Natural killer cell treated with Interleukin-12 subunit alpha and Interleukin-12 subunit beta and Interleukin-15 and Interleukin-18, amount 100 ng/mL, for 72 hours (primary cell): ENCODE measurements at regions not wholly inside any gene's neighbourhood (a gene's known extent, or its start where the extent isn't known, plus 50 kb on each side); places are given as distances from the start of the nearest gene placed in this dataset.
"Not testable (repeated sequence)": the region's sequence is repeated elsewhere in the genome, so short reads cannot be mapped to it uniquely, and the experiment has no call there.

ENCODE experiments used
- ATAC-seq, 2 donors: fragments of 150-1000 bp; cut with Tn5 transposase in 1 of 2; sonication (Bioruptor Pico), chemical (Tn5 transposase) in 1 of 2; 2 replicates each; pipeline ENCODE4 v1.10.0; 2021
- DNase-seq: peaks from one replicate; pipeline ENCODE4 v3.0.0; 2022; ENCODE audit warnings: low spot score
- H3K27ac Mint-ChIP-seq, 2 donors: 1 replicate in 1 of 2; 2 replicates in 1 of 2; pipeline ENCODE4 v1.8.0; 2022; ENCODE audit warnings: mixed read lengths in 2 of 2, mild to moderate bottlenecking in 1 of 2, moderate library complexity in 1 of 2
- H3K27me3 Mint-ChIP-seq, 2 donors: 1 replicate in 1 of 2; 2 replicates in 1 of 2; pipeline ENCODE4 v1.8.0; 2022; ENCODE audit warnings: mixed read lengths in 2 of 2
- H3K36me3 Mint-ChIP-seq: one replicate; pipeline ENCODE4 v1.8.0; 2022; ENCODE audit warnings: mixed read lengths
- H3K4me1 Mint-ChIP-seq, 2 donors: 1 replicate in 1 of 2; 2 replicates in 1 of 2; pipeline ENCODE4 v1.8.0; 2022; ENCODE audit warnings: low read depth in 2 of 2, mixed read lengths in 2 of 2, mild to moderate bottlenecking in 1 of 2
- H3K4me3 Mint-ChIP-seq: one replicate; pipeline ENCODE4 v1.8.0; 2022; ENCODE audit warnings: mixed read lengths
- H3K9me3 Mint-ChIP-seq: 2 replicates; pipeline ENCODE4 v1.8.0; 2022; ENCODE audit warnings: mixed read lengths

DNA sequence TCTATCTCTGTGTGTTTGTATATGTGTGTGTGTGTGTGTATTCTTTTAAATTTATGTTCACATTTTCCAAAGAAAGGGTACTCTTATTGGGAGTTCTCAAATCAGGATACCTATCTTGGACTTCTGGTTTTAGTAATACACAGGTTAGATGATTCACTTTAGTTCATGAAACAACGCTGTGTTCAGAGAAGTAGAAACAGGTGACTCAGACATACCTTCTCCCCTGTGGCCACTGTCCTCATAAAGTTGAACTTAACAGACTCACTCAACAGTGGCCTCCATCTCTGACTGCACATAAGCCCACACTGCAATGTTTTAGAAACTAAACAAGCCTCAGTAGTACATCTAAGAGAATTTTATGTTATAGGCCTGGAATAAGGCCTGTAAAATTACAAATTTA, 566.6 kb upstream of the VRK2 start:
- no peak overlapping the region for H3K4me3 Mint-ChIP-seq
- H3K27ac Mint-ChIP-seq: no peak overlapping the region
- no peaks in the 10 kb centered on the region for H3K27me3 Mint-ChIP-seq
- DNase-seq: no peak
- ATAC-seq: no peak
- no peaks in the 10 kb centered on the region for H3K36me3 Mint-ChIP-seq
- peaks cover 14% of the 10 kb centered on the region for H3K9me3 Mint-ChIP-seq
- H3K4me1 Mint-ChIP-seq: no peaks in the 10 kb centered on the region

DNA sequence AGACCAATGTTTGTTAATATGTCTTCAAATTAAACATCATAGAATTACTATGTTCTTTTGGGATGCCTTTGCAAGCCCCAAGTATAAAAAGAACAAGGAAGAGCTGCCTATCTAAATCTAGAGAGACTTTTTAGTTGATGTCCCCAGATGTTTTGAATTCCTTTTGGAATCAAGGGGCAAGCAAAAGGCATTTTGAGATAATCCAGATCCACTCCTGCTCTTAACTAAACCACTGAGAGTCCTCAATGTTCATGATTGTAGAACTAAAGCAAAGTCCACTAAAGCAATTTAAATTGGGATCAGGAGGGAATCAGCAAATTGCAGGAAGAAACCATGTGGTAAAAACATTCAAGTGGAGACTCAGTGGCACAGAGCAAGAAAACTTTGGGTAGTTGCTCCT, 558.5 kb upstream of the VRK2 start:
- Mint-ChIP-seq H3K4me1 (no peaks in the 10 kb centered on the region), H3K9me3 (peaks cover 16% of the 10 kb centered on the region), H3K36me3 (no peaks in the 10 kb centered on the region), H3K4me3 (no peak overlapping the region), H3K27me3 (no peaks in the 10 kb centered on the region), H3K27ac (no peak overlapping the region)
- no peak for ATAC-seq
- DNase-seq: no peak

DNA sequence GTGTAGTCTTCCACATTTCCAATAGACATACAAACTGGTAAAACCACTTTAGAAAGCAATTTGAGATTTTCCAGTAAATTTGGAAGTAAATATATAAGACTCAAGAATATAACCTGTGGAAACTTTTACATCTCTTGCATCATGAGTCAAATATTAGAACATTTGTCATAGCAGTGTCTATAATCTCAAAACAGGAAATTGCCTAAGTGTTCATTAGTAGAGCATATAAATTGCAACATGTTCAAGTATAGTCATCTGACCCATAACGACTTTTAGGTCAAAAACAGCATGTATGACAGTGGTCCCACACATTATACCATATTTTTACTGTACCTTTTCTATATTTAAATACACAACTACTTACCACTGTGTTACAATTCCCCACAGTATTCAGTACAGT, 555.9 kb upstream of the VRK2 start:
- Mint-ChIP-seq H3K27ac (no peak overlapping the region), H3K9me3 (peaks cover 11% of the 10 kb centered on the region), H3K4me3 (no peak overlapping the region), H3K36me3 (no peaks in the 10 kb centered on the region), H3K4me1 (no peaks in the 10 kb centered on the region), H3K27me3 (no peaks in the 10 kb centered on the region)
- ATAC-seq (no peak), DNase-seq (no peak)

DNA sequence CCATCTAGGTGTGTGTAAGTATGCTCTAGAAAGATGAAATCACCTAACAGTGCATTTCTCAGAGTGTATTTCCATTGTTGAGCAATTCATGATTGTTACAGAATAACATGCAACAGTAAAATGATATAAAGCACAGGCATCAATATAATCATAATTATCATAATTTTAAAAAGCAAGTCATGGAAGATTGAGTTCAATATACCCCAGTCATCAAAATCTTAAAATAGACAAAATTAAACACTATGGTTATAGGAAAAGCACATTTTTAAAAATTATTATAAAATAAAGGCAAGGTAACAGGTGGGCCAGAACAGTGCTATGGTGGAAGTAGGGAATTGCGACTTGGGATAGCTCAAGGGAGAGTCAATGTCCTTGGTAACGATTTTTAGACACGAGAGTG, 555.4 kb upstream of the VRK2 start:
- Mint-ChIP-seq H3K27me3 (no peaks in the 10 kb centered on the region), H3K4me3 (no peak overlapping the region), H3K36me3 (no peaks in the 10 kb centered on the region), H3K9me3 (peaks cover 11% of the 10 kb centered on the region), H3K27ac (no peak overlapping the region), H3K4me1 (no peaks in the 10 kb centered on the region)
- ATAC-seq (no peak), DNase-seq (no peak)

DNA sequence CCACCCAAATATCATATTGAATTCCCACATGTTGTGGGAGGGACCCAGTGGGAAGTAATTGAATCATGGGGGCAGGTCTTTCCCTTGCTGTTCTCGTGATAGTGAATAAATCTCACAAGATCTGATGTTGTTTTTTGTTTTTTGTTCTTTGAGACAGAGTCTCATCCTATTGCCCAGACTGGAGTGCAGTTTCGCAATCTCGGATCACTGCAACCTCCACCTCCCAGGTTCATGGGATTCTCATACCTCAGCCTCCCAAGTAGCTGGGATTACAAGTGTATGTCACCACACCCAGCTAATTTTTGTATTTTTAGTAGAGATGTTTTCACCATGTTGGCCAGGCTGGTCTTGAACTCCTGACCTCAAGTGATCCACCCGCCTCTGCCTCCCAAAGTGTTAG, 552.6 kb upstream of the VRK2 start:
- not testable (repeated sequence) for H3K4me1 Mint-ChIP-seq, ATAC-seq, H3K27ac Mint-ChIP-seq, H3K4me3 Mint-ChIP-seq, H3K27me3 Mint-ChIP-seq, H3K36me3 Mint-ChIP-seq, DNase-seq
- peaks cover 14% of the 10 kb centered on the region for H3K9me3 Mint-ChIP-seq

DNA sequence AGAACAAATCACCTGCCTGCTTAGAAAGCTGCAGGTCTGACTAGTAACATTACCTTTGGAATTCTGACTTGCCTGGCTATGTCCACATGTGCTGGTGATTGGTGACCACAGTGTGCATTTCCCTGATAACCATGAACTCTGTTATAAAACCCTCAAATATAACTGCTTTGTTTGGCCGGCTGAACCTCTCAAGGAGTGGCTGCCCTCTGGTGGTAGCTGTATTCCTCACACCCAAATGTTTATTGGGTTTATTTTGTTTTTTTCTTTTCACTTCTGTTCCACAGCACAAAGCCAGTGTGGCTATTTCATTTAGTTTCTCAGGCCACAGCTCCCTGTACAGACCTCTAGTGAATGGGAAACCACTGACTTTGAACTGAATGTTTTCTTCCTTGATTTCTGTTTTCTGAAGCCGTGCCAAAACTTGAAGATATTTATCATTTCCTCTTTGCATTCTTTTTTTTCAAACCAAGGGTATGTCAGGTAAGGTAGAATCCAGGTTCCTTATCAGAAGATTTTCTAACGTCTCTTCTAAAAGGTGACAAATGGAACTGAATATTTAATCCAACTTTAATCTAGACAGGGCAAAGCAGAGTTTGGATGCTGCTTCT, 549.0 kb upstream of the VRK2 start:
- Mint-ChIP-seq H3K9me3 (peaks cover 10% of the 10 kb centered on the region), H3K27ac (no peak overlapping the region), H3K4me3 (no peak overlapping the region), H3K27me3 (no peaks in the 10 kb centered on the region), H3K4me1 (no peaks in the 10 kb centered on the region), H3K36me3 (no peaks in the 10 kb centered on the region)
- DNase-seq: no peak
- no peak for ATAC-seq

DNA sequence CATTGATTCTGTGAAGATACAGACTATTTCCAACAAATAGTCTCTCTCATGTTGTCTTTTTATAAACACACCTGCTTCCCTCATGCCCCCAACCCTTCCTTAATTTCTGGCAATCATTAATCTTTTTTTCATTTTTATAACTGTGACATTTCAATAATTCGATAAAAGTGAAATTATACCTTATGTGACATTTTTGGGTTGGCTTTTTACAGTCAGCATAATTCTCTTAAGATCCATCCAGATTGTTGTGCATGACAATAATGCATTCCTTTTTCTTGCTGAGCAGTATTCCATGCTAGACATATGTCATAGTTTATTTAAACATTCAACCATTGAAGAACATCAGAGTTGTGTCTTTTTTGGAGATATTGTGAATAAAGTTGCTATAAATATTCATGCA, 541.8 kb upstream of the VRK2 start:
- Mint-ChIP-seq H3K9me3 (peaks cover 6% of the 10 kb centered on the region), H3K27me3 (no peaks in the 10 kb centered on the region), H3K4me3 (no peak overlapping the region), H3K36me3 (no peaks in the 10 kb centered on the region), H3K27ac (no peak overlapping the region), H3K4me1 (no peaks in the 10 kb centered on the region)
- no peak for ATAC-seq
- no peak for DNase-seq

DNA sequence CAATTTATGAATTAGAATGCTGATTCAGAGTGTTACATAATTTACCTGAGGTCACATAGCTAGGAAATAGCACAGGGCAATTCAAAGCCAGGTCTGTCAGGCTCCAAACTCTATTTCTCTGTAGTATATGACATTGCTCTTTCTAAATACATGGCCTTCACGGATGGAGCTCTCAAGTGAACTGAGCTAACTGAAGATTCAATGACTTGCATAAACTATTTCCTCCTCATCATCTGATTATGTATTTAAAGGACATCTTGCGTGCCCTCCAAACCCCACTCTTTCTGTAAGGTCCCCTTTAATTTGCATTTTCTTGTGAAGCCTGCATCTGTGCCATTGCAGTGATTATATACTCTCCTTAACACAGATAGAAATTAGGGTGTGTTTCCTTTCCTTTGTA, 537.4 kb upstream of the VRK2 start:
- no peaks in the 10 kb centered on the region for H3K27me3 Mint-ChIP-seq
- DNase-seq (no peak), ATAC-seq (no peak)
- H3K4me1 Mint-ChIP-seq: no peaks in the 10 kb centered on the region
- H3K9me3 Mint-ChIP-seq: peaks cover 9% of the 10 kb centered on the region
- H3K27ac Mint-ChIP-seq: no peak overlapping the region
- no peaks in the 10 kb centered on the region for H3K36me3 Mint-ChIP-seq
- no peak overlapping the region for H3K4me3 Mint-ChIP-seq

DNA sequence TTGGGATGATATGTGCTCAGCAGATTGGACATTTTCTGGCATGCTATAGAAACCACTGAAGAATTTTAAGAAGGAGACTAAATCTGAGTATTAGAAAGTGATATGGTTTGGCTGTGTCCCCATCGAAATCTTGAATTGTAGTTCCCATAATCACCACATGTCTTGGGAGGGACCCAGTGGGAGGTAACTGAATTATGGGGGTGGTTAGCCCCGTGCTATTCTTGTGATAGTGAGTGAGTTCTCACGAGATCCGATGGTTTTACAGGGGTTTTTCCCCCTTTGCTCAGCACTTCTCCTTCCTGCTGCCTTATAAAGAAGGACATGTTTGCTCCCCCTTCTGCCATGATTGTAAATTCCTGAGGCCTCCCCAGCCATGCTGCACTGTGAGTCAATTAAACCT, 535.9 kb upstream of the VRK2 start:
- no peak overlapping the region for H3K27ac Mint-ChIP-seq
- H3K36me3 Mint-ChIP-seq: no peaks in the 10 kb centered on the region
- no peak for ATAC-seq
- H3K9me3 Mint-ChIP-seq: peaks cover 9% of the 10 kb centered on the region
- H3K4me1 Mint-ChIP-seq: no peaks in the 10 kb centered on the region
- DNase-seq: no peak
- H3K4me3 Mint-ChIP-seq: no peak overlapping the region
- no peaks in the 10 kb centered on the region for H3K27me3 Mint-ChIP-seq

DNA sequence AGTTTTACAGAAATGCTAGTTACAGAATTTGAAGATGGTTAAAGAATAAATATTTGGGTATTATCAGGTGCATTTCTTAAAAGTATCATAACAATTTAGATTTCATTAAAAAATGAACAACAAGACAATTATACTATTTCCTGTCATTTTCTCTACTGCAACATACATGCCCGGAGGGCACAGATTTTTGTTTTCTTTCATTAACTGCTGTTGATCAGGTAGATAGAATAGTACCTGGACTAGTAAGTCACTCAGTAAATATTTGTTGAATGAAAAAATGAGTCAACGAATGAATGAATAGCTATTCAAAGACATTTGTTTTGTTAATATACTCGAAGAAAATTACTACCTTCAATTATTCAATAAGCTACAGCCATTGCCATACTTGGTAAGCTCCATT, 531.2 kb upstream of the VRK2 start:
- Mint-ChIP-seq H3K36me3 (no peaks in the 10 kb centered on the region), H3K27ac (no peak overlapping the region), H3K4me3 (no peak overlapping the region), H3K27me3 (no peaks in the 10 kb centered on the region), H3K9me3 (peaks cover 3% of the 10 kb centered on the region), H3K4me1 (no peaks in the 10 kb centered on the region)
- no peak for DNase-seq
- ATAC-seq: no peak

DNA sequence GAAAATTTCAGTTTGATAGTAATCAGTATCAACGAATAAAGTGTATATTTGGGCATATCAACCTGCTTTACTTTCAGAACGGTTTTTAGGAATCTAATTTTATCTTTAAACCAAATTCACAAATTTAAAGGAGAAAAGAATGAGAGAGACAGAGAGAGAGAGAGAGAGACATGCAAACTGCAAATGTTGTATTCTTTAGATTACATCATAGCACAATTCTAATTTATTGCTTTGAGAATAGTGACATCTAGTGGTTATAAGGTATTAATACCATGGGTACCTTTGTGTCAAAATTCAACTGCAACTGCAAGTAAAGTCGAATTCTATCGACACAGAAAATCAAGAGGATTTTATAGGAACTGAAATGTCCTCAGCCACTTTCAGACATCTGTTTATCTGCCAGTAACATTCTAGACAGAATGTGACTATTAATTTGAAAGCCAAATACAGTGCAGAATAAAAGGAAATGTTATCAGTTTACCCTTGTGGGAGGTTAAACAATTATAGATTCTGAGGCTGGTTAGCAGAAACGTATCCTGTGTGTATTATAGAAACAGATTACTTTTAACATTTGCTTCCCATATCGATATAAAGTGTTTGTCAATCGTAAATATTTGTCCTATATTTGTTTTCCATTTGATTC, 529.8 kb upstream of the VRK2 start:
- no peak overlapping the region for H3K27ac Mint-ChIP-seq
- H3K36me3 Mint-ChIP-seq: no peaks in the 10 kb centered on the region
- H3K4me1 Mint-ChIP-seq: no peaks in the 10 kb centered on the region
- no peaks in the 10 kb centered on the region for H3K27me3 Mint-ChIP-seq
- DNase-seq: no peak
- ATAC-seq: no peak
- H3K9me3 Mint-ChIP-seq: peaks cover 4% of the 10 kb centered on the region
- no peak overlapping the region for H3K4me3 Mint-ChIP-seq

DNA sequence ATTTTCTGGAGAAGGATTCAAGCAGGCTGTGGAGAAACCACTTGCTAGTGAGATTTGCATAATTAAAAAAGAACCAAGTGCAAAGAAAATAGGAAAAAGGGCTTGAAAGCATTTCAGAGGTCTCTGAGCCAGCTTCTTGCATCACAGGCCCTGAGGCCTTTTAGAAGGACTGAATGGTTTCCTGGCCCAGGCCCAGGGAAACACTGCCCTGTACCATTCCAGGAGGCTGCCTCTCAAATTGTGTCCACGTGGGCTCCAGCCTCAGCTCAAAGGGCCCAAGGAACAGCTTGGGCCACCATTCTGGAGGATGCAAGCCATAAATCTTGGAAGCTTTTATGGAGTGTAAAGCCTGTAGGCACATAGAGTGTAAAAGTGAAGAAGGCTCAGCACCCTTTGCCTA, 523.3 kb upstream of the VRK2 start:
- H3K4me1 Mint-ChIP-seq: no peaks in the 10 kb centered on the region
- H3K36me3 Mint-ChIP-seq: peaks cover 10% of the 10 kb centered on the region
- no peaks in the 10 kb centered on the region for H3K27me3 Mint-ChIP-seq
- H3K4me3 Mint-ChIP-seq: no peak overlapping the region
- no peak for DNase-seq
- H3K27ac Mint-ChIP-seq: no peak overlapping the region
- no peak for ATAC-seq
- peaks cover 24% of the 10 kb centered on the region for H3K9me3 Mint-ChIP-seq

DNA sequence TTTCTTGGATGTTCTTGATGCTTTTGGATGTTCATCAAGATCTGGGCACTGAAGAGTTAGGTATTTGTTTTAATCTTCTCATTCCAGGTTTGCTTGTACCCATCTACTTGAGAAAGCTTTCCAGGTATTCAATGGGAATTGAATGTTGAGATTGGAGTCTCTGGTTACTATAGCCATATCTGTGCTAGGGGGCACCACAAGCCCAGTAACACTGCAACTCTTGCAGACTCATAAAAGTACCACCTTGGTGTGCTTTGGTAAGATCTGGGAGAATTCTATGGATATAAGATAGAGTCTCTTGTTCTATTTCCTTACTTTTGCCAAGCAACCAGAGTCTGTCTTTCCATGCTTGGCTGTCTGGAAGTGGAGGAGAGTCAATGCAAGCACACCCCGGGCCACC, 518.9 kb upstream of the VRK2 start:
- Mint-ChIP-seq H3K27me3 (no peaks in the 10 kb centered on the region), H3K4me1 (no peaks in the 10 kb centered on the region), H3K4me3 (no peak overlapping the region), H3K27ac (no peak overlapping the region), H3K9me3 (peaks cover 17% of the 10 kb centered on the region), H3K36me3 (peaks cover 10% of the 10 kb centered on the region)
- no peak for ATAC-seq
- DNase-seq: no peak

DNA sequence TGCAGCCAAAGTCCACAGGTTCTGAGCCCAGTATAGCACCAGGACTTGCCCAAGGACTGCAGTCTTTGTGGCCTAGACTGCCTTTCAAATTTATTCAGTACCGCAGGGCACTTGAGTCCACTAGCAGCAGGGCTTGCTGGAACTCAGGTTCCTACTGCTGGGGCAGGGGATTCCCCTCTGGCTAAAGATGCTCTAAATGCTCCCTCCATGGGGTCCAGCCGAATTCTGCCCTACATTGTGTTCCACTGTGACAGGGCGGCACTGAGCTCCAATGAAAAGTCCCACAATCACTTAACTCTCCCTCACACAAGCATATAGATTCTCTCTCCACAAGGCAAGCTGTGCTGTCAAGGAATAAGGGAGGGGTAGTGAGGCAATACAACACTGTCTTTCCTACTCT, 518.1 kb upstream of the VRK2 start:
- Mint-ChIP-seq H3K4me1 (no peaks in the 10 kb centered on the region), H3K9me3 (peaks cover 16% of the 10 kb centered on the region), H3K27ac (no peak overlapping the region), H3K4me3 (no peak overlapping the region), H3K27me3 (no peaks in the 10 kb centered on the region), H3K36me3 (peaks cover 10% of the 10 kb centered on the region)
- ATAC-seq (no peak), DNase-seq (no peak)

DNA sequence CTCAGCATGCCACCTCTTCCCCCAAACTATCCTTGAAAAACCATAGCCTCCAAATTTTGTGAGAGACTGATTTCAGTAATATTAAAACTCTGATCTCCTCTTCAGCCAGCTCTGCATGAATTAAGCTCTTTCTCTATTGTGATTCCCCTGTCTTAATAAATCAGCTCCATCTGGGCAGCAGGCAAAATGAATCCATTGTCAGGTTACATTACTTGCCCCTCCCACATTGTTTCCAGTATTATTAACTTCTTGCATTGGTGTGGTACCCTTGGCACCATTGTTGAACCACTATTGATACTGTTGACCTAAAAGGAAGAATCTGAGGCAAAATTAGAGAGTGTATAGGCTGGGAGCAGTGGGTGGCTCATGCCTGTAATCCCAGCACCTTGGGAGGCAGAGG, 512.2 kb upstream of the VRK2 start:
- Mint-ChIP-seq H3K4me1 (no peaks in the 10 kb centered on the region), H3K27ac (no peak overlapping the region), H3K4me3 (no peak overlapping the region), H3K36me3 (no peaks in the 10 kb centered on the region), H3K27me3 (no peaks in the 10 kb centered on the region), H3K9me3 (peaks cover 13% of the 10 kb centered on the region)
- DNase-seq: no peak
- ATAC-seq: no peak
